Transverse colon (tissue), 4 donors: ENCODE measurements at regions not wholly inside any gene's neighbourhood (a gene's known extent, or its start where the extent isn't known, plus 50 kb on each side); places are given as distances from the start of the nearest gene placed in this dataset.

Experiments used
- CTCF ChIP-seq, 5 experiments: fragments of 200-600 bp in 3 of 5; fragments of 450-650 bp in 2 of 5; sonication (generic) in 3 of 5; IDR thresholded peaks; 1 replicate in 2 of 5; 2 replicates in 3 of 5; pipeline ENCODE4 v1.5.1; 2016 to 2017; ENCODE audit warnings: antibody characterized with exemption in 5 of 5, inconsistent platforms in 3 of 5, mild to moderate bottlenecking in 2 of 5, moderate library complexity in 1 of 5
- EP300 ChIP-seq: sonication (generic); formaldehyde crosslinking; IDR thresholded peaks from one replicate; pipeline ENCODE4 v1.6.1; 2017; ENCODE audit warnings: antibody characterized with exemption, low read depth
- POLR2A ChIP-seq: fragments of 450-650 bp; IDR thresholded peaks from one replicate; pipeline ENCODE4 v1.6.1; 2016; ENCODE audit warnings: antibody characterized with exemption, mild to moderate bottlenecking, moderate library complexity
- POLR2AphosphoS5 ChIP-seq, 3 donors: sonication (generic); formaldehyde crosslinking; IDR thresholded peaks; one replicate each; pipeline ENCODE4 v1.6.1; 2016; ENCODE audit warnings: antibody characterized with exemption in 3 of 3

GRCh38 chr10:128213156-128213555, 86.9 kb upstream of the MKI67 start:
- TF ChIP-seq CTCF (IDR thresholded peaks at IDR 0.05) (no peak), POLR2A (no peak), EP300 (no peak), POLR2AphosphoS5 (IDR thresholded peaks at IDR 0.05) (no peak)
